ENCODE measurements at regions not wholly inside any gene's neighbourhood (a gene's known extent, or its start where the extent isn't known, plus 50 kb on each side); places are given as distances from the start of the nearest gene placed in this dataset.
A peak's percentile ranks its signal among the peaks of the same experiment; 100 is the strongest.

GRCh38 chr5:50953290-50953689 lies 286.9 kb downstream of the PARP8 start:
- no peaks in the 10 kb centered on the region for H3K4me1 ChIP-seq
- DNase-seq, result no peak
- no peak overlapping the region for H3K27ac ChIP-seq
- H3K4me3 ChIP-seq, result no peak overlapping the region
- no peak for TF ChIP-seq CTCF (IDR thresholded peaks at IDR 0.05)
- no peak for TF ChIP-seq POLR2A (IDR thresholded peaks at IDR 0.05)
- H3K36me3 ChIP-seq, result no peaks in the 10 kb centered on the region
- intact Hi-C loops (cut with DNase I; ENCODE audit: low total_unique reads), result no loop called here
- H3K27me3 ChIP-seq, result no peaks in the 10 kb centered on the region
- no peaks in the 10 kb centered on the region for H3K9me3 ChIP-seq

- peaks cover 0 to 18% of the 10 kb centered on the region in 2 donors for H3K27me3 ChIP-seq
- H3K9me3 ChIP-seq, result no peaks in the 10 kb centered on the region
- no peak overlapping the region for H3K27ac ChIP-seq
- DNase-seq, result no peak
- intact Hi-C loops (cut with DNase I; ENCODE audit: low total_unique reads), result no loop called here
- peaks cover 0 to 10% of the 10 kb centered on the region in 2 donors for H3K4me1 ChIP-seq
- TF ChIP-seq POLR2A (IDR thresholded peaks at IDR 0.05) (no peak), CTCF (IDR thresholded peaks at IDR 0.05) (peak; percentile 12 to 52 (median 34))
- H3K4me3 ChIP-seq, result no peak overlapping the region
- no peaks in the 10 kb centered on the region for H3K36me3 ChIP-seq
These were observed 292.5 kb downstream of the PARP8 start for GRCh38 chr5:50958852-50959457.

GRCh38 chr5:50962934-50963872 lies 296.8 kb downstream of the PARP8 start:
- TF ChIP-seq CTCF (IDR thresholded peaks at IDR 0.05) (peak; percentile 46 to 71 (median 66)), POLR2A (IDR thresholded peaks at IDR 0.05) (no peak)
- H3K4me3 ChIP-seq, result peak overlapping the region; percentile 16 to 20
- peak; percentile 33 to 38 for DNase-seq
- no peak overlapping the region for H3K27ac ChIP-seq
- no peaks in the 10 kb centered on the region for H3K36me3 ChIP-seq
- no peaks in the 10 kb centered on the region for H3K9me3 ChIP-seq
- peaks cover 0 to 58% of the 10 kb centered on the region in 2 donors for H3K27me3 ChIP-seq
- peaks cover 0 to 14% of the 10 kb centered on the region in 2 donors for H3K4me1 ChIP-seq
- intact Hi-C loops (cut with DNase I; ENCODE audit: low total_unique reads), result no loop called here

GRCh38 chr5:50963971-50964745 lies 297.7 kb downstream of the PARP8 start:
- intact Hi-C loops (cut with DNase I; ENCODE audit: low total_unique reads), result no loop called here
- peaks cover 3 to 67% of the 10 kb centered on the region in 2 donors for H3K27me3 ChIP-seq

More at GRCh38 chr5:50963971-50964745, 297.7 kb downstream of the PARP8 start:
- no peak for DNase-seq
- Histone ChIP-seq H3K4me1 (peaks cover 0 to 14% of the 10 kb centered on the region in 2 donors), H3K4me3 (peak overlapping the region in 1 of 2 donors; percentile 20), H3K27ac (no peak overlapping the region), H3K9me3 (no peaks in the 10 kb centered on the region), H3K36me3 (no peaks in the 10 kb centered on the region)
- TF ChIP-seq POLR2A (IDR thresholded peaks at IDR 0.05) (no peak), CTCF (IDR thresholded peaks at IDR 0.05) (no peak)

Measured in uterus (tissue), 3 donors.